RKO (cell line): ENCODE measurements at regions not wholly inside any gene's neighbourhood (a gene's known extent, or its start where the extent isn't known, plus 50 kb on each side); places are given as distances from the start of the nearest gene placed in this dataset.
A peak's percentile ranks its signal among the peaks of the same experiment; 100 is the strongest.

Source experiments
- DNase-seq: peaks from one replicate; pipeline ENCODE4 v3.0.0-alpha.2; 2016; ENCODE audit warnings: low spot score

DNA sequence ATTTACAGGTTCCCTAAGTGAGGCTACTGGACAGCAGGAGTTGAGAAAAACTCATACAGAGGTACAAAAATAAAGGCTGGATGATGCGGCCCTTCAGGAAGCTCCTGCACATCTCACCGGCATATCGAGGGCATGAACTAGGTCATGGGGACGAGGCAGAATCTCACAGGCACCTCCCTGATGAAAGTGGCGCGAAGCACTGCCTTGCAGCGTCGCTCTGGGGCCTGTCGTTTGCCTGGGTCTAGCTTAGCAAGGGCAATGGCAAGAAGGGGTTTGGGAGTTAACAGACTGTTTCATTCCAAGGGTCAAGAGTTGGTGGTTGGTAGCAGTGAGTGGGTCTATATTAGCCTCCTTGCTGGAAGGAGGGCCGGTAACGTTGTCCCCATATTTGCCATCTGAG lies 103.5 kb upstream of the IRF2BP2 start:
- no peak for DNase-seq

DNA sequence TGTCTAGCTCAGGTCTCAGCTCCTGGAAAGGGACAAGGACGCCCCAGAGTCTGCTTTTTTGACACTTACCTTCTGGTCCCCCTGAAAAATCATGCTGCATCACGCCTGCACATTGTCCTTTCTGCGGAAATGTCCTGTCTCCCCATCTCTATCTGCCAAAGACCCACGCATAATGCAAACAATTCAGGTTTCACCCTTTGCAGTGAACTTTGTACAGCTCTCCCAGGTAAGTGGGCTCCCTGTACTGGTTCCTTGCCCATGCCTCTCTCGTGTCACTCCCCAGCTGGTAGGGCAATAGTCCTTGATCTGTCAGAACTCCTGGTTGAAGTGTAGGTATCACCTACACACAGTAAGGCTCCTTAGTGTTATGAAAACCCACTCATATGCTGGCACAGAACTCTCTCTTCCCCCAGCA lies 102.9 kb upstream of the IRF2BP2 start:
- no peak for DNase-seq

DNA sequence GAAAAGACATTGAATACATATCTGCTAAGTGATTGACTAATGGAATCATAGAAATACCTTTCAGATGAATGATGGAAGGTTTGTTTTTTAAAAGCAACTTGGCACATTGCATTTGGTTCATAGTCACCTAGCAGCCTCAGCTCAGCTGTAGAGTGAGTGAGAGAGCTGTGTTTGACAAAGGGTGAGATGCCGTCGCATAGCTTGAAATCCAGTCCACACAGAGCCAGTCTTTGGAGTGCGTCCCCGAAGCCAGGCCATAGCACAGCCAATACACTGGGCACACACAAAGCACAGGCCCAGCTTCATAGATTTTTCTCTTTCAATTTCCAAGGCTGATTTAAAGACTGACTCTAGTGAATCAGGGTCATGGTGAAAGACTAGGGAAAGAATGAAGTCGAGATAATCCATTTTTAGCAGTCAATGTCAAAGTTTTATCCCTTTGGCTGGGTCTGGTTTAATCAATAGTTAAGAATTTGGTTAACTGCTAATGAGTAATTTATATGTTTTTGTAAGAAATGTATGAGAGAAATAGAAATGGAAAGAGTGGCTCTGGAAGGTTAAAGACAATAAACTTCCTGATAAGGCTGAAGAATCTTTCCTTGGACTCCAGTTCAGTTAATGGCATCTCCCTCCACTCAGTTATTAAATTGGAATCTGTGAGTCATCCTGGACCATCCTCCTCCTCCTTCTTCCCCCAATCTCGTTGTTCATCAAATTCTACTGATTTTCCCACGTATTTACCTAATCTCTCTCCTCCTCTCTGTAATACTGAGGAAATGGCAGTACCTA lies 101.2 kb upstream of the IRF2BP2 start:
- no peak for DNase-seq

DNA sequence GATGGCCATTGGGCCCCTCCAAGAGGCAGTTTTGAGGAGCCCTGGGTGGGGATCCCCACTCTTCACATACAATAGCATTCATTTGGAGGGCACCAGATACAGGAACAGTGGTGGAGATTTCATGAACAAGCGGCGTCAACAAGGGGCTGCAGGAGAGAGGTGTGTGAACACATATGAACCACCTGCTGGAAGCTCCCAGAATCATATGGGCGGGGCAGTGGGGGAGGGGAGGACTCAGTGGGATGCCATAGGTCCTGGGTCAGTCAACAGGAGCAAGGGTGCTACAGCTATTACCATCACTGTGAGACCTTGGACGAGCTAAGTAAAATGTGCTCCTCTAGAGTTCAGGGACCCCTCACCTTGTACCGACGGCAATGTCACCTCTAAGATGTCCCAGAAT lies 100.4 kb upstream of the IRF2BP2 start:
- no peak for DNase-seq

DNA sequence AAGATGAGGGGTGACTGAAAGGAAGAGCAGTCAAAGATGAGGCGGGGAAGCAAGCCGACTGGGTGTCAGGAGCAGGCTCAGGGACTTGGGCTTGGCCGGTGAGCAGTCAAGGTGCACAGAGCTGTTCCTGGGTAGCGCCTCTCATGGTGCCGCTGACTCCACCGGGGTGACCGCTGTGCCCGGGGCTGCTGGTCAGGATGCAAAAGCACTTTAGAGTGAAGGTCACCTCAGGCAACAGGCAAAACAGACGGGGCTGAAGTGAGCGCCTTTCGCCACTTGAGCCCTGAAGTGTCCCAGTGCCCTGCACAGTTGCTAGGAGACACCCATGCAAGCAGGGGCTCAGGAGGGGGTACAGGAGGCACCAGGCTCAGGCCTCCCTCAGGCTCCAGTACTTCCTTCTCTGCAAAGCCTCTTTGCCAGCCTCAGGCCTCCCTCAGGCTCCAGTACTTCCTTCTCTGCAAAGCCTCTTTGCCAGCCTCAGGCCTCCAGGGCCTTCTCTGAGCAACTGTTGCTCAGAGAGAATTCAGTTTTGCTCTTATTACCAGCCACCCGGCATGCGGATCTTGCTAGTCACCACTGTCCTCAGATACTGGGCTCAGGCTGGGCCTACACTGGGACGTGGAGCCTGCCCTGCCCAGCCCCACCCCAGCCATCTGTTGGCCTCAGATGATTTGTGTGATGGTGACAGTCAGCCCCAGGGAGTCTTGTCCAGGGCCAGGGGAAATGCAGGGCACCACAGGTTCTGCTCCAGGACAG lies 99.7 kb upstream of the IRF2BP2 start:
- DNase-seq = no peak

DNA sequence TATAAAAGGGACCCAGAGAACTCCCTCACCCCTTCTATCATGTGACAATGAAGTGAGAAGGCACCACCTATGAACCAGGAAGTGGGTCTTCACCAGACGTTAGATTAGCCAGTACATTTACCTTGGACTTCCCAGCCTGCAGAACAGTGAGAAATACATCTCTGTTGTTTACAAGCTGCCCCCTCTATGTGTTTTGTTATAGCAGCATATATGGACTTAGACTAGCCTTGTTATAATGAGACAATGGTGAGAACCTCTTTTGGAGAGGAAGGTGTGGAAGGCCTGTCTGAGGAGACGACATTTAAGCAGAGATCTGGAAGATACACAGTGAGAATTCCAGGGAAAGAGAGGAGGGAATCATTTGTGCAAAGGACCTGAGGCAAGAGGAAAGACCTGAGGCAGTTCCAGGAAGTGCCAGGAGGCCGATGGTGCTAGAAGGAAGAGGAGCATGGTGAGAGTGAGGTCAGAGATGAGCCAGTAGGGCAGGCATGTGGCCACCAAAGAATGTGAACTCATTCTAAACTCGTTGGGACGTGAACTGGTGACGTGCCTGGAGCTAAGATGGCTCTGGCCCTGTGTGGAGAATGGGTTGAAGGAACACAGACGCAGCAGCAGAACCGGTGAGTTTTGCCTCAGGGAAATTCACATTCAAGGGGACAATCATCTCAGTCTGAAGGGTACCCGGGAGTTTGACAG lies 98.9 kb upstream of the IRF2BP2 start:
- no peak for DNase-seq

DNA sequence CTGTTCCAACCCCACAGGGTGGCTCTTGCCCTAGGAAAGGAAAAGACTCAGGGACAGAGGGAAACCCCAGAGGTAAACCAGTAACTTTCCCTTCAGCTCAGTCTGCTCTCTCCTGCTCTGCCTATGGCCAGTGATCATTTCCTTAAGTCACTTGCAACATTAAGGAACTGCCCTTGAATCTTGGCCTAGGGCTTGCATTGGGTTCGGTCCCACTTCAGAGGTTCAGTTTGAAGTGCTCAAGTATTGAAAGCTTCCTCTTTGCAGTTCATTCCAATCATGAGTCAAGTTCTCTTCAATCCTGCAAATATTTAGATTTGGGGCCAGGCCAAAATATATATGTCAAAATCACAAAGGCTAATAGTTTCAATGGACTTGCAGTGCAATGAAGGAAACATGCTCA lies 97.7 kb upstream of the IRF2BP2 start:
- DNase-seq = no peak

DNA sequence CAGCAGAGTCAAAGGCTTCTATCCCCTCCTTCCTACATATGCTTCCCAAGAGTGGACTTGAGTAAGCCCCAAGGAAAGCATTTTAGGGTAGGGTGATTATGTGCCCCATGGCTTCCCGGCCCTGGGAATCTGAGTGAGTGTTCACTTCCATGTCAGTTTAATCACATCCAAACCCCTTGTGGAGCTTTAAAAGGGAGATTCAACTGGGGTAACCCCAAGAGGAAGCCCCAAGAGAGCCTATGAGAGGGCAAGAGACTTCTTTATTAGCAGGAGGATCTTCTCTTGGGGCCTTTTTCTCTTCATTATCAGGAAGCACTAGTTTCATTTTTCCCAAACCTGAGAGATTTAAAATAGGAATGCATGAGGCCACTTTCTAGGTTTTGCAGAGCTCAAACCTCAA lies 97.0 kb upstream of the IRF2BP2 start:
- no peak for DNase-seq

DNA sequence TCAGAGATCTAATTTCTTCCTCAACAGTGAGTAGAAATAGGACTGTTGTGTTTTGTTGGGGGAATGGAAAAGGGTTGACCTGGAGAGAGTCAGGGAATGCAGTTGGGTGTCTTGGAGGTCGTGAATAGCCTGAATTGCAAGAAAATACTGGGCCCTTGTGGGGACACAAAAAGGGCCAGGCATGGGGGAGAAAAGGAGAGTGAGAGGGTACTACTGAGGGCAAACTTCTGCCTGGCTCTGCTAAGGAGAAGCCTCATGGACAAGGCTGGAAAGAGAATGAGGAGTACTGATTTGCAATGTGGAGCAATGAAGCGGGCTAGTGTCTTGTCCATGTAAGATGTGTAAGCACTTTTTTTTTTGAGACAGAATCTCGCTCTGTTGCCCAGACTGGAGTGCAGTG lies 96.2 kb upstream of the IRF2BP2 start:
- DNase-seq = no peak

DNA sequence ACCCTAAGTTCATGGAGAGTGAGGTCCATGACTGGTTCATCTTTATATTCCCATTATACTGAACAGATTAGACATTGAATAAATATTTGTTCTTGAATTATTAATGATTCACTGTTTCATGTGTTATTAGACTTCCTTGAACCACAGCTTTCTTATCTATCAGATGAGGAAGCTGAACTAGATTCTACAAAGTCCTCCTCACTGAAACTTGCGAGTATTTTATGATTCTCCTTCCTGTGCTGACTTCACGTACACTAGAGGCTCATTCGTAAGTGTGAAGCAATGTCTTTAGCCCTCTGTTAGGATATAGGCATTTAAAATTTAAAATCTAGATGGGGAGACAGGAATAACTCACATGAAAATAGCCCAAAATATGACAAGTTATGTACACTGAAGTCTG lies 95.6 kb upstream of the IRF2BP2 start:
- DNase-seq = no peak

DNA sequence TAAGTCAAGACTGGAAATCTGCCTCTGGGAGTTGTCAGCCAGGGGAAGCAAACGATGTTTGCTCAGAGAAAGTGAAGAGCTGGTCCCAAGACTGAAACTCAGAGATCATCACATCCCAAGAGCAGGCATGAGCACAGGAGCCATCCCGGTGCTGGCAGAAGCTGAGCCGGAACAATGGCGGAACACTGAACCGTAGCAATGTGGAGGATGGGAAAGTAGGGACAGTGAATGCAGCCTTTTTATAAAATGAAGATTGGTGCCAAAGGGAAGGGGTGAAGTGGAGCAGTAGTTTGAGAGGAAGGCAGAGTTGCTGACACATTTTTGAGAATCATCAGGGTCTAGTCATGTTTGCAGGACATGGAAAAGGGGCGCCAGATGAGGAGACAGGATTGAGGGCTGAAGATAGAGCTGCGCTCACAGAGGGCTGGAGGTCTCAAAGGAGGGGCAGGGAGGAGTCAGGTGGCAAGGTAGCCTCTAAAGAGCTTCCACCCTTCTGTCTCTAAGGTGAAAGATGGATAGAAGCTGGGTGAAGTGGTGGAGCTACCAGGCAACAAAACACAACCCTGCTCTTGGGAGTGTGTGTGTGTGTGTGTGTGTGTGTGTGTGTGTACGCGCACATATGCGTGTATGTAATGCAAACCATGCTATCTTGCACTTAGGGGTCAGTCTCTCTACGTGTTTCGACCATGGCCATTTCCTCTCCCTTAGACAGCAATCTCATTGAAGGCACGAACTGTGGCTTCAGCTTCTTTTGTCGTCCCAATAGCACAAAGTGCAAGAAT lies 94.3 kb upstream of the IRF2BP2 start:
- DNase-seq = no peak

DNA sequence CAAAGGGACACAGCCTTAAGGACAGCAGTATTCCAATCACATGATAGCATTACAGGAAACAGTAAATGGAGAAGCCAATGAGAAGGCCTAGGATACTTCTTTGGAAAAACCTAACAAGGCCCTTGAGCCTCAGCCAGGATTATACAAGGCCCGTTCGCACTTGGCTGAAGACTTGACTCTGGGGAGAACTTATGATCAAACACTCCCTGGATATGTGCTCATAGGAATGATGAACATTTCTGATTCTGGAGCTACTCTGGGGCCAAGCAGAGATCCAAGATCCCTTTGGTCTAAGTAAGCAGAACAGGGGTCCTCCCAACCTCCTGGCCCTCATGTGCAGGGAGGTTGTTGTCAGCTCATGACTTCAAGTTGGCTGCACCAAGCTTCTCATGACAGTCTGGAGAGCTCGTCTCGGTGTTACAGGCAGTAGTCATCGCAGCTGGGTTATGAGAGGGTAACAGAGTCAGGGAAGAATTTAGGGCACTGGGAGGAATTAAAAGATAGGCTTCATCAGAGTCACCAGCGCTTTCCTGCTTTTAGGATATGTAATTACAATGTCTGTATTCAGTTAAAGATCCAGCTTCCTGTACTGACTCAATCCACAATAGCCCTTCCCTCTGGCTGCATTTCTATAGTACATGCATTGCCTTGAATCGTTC lies 92.5 kb upstream of the IRF2BP2 start:
- no peak for DNase-seq

DNA sequence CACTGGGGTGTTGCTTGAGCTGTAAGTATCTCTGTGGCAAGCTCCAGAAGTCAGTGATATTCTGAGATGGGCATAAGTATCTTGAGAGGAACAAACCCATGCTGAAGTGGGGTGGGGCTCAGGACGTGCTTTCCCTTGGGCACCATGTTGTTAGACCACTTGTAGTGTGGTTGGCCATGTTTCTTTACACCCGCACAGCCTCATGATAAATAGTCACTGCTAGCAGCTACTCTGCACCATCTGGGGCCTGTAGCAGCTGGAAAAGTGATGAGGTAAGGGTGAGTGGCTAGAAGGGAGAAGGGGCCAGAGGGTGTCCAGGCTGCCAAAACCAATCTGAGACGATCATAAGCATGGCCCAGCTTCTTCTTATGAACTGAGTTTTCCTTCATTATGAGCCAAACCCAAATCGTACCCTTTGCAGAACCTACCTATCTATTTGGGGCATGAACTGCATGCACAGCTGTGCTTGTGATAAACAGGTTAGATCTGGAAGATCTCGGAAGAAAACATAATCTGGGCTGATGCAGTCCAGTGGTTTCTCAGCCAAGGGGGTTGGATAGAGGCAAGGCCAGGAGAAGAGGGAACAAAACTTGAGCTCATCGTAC lies 91.9 kb upstream of the IRF2BP2 start:
- no peak for DNase-seq

DNA sequence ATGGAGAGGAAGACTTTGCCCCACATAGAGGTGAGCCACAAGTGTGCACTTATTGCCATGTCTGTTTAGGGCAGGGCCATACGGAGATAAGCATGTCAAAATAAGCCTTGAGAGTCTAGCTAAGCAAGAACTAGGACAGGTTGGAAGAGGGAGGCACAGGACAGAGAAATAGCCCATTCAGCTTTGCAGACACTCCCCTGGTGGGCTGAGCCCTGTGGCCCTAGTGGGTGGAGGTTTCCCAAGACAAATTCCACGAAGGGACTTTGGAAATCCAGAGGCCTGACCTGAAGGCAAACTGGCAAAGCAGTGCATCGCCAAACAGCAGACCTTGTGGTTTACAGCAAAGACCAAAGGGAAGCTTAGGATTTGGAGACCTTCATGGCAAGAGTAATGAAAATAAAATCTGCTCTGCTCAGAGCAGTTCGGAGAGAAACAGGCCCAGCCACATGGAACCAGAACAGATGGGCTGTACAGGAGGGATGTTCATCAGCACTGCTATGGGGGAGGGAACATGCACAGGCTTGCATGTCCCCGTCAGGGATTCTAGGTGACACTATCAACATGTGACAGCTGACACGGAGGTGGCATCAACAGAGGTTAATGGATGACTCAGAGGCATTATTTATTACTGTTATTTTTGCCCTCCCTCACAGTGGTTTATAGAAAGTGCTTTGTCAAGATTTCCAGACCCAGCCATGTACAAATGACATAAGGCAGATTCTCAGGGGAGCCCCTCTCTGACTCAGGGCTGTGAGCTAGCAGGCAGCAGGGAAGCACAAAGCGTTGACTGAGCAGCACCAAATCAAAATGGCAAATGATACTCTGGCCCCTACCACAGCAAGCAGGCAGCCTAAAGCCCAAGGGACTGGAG lies 90.1 kb upstream of the IRF2BP2 start:
- DNase-seq = peak; percentile 13

DNA sequence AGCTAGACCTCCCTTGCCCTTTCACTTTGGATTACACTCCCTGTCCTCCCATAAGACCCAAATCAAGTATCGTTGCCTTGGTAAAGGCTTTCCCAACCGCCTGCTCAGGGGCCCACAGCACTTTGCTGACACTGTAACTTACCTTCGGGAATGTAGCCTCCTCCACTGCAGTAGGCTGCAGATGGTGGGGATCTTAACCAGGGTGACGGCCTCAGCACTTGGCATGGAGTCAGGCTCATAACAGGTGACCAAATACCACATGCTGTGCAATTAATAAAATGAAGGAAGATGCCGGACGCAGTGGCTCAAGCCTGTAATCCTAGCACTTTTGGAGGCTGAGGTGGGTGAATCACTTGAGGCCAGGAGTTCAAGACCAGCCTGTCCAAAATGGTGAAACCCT lies 88.7 kb upstream of the IRF2BP2 start:
- DNase-seq = no peak

DNA sequence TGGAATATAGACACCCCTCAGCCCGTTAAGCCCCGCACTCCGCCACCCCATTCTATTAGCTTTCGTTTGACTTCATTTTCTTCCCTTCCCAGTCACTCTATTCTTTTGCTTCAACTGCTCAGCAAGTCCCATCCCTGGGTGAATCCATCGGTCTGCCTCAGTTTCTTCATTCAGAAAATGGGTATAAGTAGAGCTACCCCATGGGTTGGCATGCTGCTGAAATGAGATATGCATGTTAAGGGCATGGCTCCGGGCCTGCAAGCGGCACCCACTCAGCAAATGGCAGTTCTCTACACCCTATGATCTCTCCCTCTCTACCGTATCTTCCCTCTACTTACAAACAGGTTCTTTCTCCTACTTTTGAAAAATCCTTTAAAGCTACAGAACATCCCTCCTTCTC lies 87.8 kb upstream of the IRF2BP2 start:
- DNase-seq = no peak

DNA sequence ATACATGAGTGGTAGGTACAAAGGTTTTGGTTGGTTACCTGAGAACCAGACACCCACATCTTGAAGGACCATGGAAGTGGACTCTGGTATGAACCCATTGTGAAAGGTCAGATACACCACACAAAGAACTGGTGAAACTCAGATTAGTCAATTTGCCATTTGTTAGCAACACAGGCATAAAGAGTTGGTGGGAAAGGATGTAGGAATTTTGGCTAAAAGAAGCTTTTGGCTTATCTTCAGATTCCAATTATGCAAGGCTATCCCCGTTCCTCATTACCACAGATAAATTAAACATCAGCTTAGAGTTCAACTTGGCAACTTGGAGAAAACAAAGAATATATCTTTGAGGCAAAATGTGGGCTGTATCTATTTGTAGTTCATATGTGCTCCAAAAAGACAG lies 87.0 kb upstream of the IRF2BP2 start:
- no peak for DNase-seq

DNA sequence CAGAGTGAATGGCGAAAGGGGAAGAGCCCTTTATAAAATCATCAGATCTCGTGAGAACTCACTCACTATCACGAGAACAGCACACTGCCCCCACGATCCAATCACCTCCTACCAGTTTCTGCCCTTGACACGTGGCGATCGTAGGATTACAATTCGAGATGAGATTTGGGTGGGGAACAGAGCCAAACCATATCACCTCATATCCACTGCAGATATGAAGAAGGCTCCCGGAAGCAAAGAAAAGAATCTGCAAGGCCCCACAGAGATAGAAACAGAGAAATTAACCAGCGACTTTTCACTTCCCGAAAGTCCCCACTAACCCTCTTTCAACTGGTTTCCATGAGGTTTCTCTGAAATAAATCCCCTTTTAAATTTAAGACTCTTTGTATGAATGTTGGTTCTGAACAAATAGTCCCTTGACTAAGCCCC lies 86.2 kb upstream of the IRF2BP2 start:
- DNase-seq = no peak

DNA sequence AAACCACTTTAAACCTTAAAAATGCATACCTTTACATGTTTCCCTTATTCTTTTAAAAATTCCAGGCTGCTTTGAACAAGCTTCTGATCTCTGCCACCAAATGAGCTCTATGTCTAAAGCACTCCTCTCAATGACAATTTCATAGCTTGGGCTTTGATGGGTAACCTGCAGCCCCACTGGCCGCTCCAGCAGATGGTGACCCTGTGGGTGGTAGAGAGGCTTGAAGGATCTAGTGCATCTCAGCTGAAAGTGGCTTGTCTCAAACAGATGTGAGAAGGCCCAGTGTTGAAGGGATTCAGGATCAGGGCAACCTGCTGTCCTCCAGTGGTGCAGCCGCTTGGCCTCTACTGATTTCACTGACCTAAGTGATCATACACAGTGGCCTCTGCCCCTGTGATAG lies 84.7 kb upstream of the IRF2BP2 start:
- DNase-seq = no peak

DNA sequence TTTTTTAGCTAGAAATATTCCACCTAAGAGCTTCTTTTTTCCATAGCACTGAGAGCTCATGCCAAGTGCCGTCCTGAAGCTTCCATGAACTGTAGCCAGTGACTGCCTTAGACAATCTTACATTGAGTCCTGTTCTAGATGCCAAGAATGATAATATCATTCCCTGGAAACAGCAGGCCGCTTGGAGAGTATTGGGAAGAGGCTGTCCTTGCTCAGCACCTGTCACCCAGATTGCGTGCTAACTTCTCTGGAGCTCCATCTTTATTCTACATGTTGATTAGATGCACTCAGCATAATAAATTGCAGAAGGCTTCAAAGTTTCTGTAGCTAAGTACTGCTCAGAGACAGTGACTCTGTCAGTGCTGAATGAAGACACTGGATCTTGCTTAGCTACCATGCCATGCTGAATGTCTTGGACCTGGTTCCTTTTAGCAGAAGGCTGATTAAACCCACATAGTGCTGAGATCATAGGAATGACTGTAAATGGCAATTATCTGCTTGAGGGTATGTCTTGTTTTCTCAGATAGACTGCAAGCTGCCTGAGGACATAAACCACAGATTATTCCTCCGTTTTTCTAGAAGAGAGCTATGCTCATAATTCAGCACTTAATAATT lies 83.1 kb upstream of the IRF2BP2 start:
- DNase-seq = no peak
